GM12801 (cell line): ENCODE measurements at regions not wholly inside any gene's neighbourhood (a gene's known extent, or its start where the extent isn't known, plus 50 kb on each side); places are given as distances from the start of the nearest gene placed in this dataset.

ENCODE experiments used
- TF ChIP-seq, protein P1 (sequence below): IDR thresholded peaks from one replicate; pipeline ENCODE4 v1.5.1; 2011; ENCODE audit warnings: control low read depth; ENCODE audit not compliant: insufficient read length; ENCODE audit errors: extremely low read depth

DNA sequence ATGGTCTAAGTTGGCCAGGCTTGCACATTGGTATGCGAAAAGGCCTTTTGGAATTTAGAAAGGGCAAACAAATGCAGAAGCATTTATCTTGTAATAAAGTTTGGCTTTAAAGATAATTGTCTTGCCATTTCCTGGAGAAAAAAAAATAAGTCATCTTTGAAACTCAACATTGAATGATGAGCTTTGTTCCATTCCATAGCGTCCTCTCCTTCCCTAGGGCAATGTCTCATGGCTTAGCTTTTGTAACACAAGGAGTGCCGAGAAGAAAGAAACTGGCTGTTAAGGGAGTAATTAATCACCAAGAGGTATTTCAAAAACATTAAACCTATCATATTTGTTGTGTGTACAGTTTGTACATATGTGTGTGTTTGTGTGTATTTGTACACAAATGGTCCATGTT lies 372.3 kb downstream of the NPIPA8 start:
- TF ChIP-seq, protein P1, sequence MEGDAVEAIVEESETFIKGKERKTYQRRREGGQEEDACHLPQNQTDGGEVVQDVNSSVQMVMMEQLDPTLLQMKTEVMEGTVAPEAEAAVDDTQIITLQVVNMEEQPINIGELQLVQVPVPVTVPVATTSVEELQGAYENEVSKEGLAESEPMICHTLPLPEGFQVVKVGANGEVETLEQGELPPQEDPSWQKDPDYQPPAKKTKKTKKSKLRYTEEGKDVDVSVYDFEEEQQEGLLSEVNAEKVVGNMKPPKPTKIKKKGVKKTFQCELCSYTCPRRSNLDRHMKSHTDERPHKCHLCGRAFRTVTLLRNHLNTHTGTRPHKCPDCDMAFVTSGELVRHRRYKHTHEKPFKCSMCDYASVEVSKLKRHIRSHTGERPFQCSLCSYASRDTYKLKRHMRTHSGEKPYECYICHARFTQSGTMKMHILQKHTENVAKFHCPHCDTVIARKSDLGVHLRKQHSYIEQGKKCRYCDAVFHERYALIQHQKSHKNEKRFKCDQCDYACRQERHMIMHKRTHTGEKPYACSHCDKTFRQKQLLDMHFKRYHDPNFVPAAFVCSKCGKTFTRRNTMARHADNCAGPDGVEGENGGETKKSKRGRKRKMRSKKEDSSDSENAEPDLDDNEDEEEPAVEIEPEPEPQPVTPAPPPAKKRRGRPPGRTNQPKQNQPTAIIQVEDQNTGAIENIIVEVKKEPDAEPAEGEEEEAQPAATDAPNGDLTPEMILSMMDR: no peak

DNA sequence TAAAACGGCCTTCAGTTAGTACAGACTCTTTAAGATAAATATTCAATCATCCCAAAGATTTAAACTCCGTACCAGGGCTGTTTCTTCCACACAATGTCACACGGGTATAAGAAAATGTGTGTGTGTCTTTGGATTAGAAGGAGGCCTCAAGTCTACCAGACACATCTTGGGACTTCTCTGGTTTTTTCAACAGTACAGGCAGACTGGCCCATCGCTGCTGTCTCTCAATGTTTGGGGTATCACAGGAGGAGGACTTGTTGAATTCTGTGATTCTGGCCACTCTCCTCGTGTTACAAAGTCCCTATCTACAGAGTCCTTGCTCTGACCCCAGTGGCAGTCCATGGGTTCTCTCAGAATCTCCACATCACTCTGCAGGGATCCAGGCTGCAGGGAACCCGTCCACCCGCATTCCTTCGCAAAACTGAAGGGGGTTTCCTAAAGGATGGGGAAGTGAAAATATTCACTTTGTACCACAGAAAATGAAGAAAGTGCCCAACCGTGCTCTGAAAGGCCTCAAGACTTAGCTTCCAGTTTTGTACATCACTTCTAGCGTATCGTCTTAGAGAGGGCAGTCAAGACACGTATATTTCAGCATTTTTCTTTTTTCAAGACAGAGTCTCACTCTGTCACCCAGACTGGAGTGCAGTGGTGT lies 373.2 kb downstream of the NPIPA8 start:
- TF ChIP-seq, protein P1: no peak

DNA sequence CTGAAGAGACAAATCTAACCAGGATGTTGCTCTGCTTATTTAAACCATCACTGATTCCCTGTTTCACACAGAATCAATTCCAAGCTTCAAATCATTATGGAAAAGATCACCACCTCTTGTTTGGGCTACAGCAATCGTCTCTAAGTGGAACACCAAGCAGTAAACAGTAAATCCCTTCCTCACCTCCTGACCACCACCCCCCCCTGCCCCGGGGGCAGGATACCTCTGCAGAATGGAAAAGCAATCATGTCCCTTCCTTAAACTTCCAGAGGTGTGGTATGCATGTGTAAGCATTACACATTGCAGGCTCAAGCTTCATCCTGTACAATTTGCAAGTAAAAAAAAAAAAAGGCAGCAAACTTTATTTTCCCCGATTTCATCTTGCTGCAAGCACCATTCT lies 373.8 kb downstream of the NPIPA8 start:
- TF ChIP-seq, protein P1: no peak

DNA sequence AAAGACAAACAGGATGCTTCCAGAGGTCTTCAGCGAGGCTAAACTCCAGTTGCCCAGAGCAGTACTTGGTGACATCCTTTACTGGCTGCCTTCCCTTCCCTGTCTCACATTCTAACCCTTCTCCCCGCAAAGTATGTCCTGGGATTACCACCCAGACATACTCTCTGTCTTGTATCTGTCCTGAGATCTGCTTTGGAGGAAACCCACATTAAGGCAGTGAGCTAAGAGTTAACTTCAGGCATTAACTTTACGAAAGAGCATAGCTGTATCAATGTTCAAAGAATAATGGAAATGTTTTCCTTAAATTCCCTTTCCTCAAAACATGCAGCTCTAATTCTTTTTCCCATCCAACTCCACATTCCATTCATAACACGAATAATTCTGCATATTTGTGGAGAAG lies 385.2 kb downstream of the NPIPA8 start:
- TF ChIP-seq, protein P1: no peak

DNA sequence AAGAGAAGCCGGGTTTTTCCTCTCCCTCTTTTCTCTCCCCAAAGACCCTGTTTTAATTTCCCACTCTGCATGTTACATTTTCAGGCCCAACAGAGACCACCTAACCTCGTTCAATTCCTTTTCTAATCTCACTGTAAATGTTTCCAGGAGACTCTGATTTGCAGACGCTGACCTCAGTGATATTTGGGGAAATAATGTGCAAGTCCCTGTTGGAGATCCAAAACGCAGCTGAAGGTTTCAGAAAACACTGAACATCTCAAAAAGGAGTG lies 386.6 kb downstream of the NPIPA8 start:
- TF ChIP-seq, protein P1: no peak

DNA sequence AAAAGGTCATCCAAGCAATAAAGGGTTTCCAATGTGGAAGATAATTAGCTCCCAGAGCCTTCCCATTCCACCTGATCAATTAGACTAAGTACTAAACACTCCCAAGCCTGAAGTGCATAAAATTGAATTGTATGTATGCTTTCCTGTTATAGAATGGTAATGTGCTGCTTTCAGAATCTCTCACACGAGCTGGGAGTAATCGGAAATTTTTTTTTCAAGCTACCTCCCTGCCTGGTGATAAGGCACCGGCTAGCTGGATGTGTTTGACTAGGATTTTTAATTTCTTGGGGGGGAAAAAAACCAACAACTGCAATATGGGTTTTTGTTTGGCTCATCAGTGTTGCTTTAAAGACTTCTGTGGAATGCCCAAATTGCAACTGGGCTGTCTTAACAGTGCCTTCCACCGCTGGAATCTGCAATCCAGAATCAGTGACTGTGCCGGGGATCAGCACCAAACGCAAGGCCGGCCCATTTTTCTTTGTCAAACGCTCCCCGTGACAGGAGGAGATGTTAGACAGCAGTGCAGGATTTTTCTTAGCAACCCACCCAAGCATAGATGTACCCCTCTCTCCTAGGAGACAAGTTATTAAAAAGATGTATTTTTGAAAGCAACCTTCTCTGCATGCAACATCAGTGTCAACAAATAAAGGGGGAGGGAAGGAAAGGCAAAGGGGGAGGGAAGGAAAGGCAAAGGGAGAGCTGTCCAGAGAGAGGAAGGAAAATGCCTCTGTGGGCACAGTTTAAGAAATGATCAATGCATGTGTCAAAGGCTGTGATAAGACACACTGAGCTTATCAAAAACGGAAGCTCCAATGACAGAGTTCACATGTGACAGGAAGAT lies 387.2 kb downstream of the NPIPA8 start:
- TF ChIP-seq, protein P1: no peak

DNA sequence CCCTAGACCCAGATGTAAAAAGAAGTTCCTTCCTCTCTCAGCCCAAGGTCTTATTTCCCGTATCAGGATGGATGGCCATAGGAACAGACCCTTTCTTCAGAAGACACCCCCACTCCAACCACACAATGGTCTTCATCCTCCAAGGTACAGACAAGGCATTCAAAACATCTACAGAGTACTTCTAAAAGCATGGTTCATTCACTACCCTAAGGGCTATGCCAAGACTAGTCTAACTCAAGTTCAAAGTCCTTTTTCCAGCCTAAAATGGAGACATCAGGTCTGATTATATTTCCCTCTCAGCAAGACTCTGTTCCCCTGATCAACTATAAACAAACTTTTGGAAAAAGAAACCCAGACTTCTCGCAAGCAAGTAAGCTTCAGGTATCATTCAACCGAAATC lies 388.9 kb downstream of the NPIPA8 start:
- TF ChIP-seq, protein P1: no peak
